ENCODE measurements at regions not wholly inside any gene's neighbourhood (a gene's known extent, or its start where the extent isn't known, plus 50 kb on each side); places are given as distances from the start of the nearest gene placed in this dataset.

- Histone ChIP-seq H3K36me3 (no peaks in the 10 kb centered on the region), H3K9me3 (no peaks in the 10 kb centered on the region), H3K27me3 (peaks cover 0 to 4% (median 0%) of the 10 kb centered on the region in 7 donors), H3K4me3 (no peak overlapping the region), H3K27ac (no peak overlapping the region), H3K4me1 (no peaks in the 10 kb centered on the region)
- intact Hi-C loops (cut with DNase I) = no loop called here
- WGBS, 2 donors = 97 to 98% methylated on average over 1 of the region's 1 CpG
- TF ChIP-seq, protein P1, sequence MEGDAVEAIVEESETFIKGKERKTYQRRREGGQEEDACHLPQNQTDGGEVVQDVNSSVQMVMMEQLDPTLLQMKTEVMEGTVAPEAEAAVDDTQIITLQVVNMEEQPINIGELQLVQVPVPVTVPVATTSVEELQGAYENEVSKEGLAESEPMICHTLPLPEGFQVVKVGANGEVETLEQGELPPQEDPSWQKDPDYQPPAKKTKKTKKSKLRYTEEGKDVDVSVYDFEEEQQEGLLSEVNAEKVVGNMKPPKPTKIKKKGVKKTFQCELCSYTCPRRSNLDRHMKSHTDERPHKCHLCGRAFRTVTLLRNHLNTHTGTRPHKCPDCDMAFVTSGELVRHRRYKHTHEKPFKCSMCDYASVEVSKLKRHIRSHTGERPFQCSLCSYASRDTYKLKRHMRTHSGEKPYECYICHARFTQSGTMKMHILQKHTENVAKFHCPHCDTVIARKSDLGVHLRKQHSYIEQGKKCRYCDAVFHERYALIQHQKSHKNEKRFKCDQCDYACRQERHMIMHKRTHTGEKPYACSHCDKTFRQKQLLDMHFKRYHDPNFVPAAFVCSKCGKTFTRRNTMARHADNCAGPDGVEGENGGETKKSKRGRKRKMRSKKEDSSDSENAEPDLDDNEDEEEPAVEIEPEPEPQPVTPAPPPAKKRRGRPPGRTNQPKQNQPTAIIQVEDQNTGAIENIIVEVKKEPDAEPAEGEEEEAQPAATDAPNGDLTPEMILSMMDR (IDR thresholded peaks at IDR 0.05) = no peak
- DNase-seq = no peak
- ATAC-seq = no peak
Observed at GRCh38 chr13:106297283-106297682, 238.2 kb downstream of the EFNB2 start.

DNA sequence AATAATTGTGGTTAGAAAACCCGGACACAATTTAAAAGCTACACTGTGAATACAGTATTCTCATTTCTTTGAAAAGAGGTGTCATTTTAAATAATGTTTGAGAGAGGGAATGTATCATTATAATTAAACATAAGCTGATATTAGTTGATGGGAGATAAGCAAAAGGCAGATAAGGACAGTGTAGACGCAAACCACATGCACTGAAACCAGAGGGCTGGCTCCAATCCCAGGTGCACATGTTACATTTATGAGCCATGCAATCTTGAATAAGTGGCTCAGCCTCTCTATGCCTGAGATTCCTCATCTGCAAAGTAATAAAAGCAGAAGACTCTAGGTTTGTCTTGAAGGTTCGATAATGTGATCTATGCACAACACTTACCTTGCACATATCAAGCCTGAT is 238.7 kb downstream of the EFNB2 start:
- Histone ChIP-seq H3K4me1 (no peaks in the 10 kb centered on the region), H3K27ac (no peak overlapping the region), H3K4me3 (no peak overlapping the region), H3K9me3 (no peaks in the 10 kb centered on the region), H3K27me3 (peaks cover 0 to 4% (median 0%) of the 10 kb centered on the region in 7 donors), H3K36me3 (no peaks in the 10 kb centered on the region)
- WGBS, 2 donors = 72 to 75% methylated on average over 3 of the region's 3 CpGs
- intact Hi-C loops (cut with DNase I) = no loop called here
- no peak for ATAC-seq
- DNase-seq = no peak
- TF ChIP-seq, protein P1 (IDR thresholded peaks at IDR 0.05) = no peak

DNA sequence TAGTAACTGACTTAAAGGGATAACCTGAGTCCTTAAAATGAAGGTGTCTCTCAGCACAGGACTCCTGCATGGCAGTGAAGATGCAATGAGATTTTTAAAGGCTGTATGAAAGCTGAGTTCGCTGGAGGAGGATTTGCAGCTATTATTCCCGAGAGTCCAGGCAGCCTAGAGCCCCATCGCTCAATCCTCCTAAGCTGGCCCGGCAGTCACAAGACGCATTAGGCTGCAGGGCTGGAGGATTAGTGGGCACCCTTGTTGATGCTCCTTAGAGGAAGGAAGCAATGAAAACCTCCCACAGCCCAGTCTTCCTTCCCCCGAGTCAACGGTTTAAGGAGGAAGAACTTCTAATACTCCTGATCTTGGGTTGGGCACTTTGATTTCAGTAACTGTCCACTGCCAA is 239.5 kb downstream of the EFNB2 start:
- WGBS, 2 donors = 64 to 76% methylated on average over 7 of the region's 7 CpGs
- ATAC-seq = no peak
- TF ChIP-seq, protein P1 (IDR thresholded peaks at IDR 0.05) = no peak

GRCh38 chr13:106291006-106291405 is 244.5 kb downstream of the EFNB2 start:
- 96 to 100% methylated on average over 1 of the region's 1 CpG for WGBS, 2 donors
- TF ChIP-seq, protein P1 (IDR thresholded peaks at IDR 0.05) = no peak
- H3K4me3 ChIP-seq = no peak overlapping the region
- no peaks in the 10 kb centered on the region for H3K9me3 ChIP-seq
- H3K27me3 ChIP-seq = peaks cover 0 to 4% (median 0%) of the 10 kb centered on the region in 7 donors
- intact Hi-C loops (cut with DNase I) = no loop called here
- H3K4me1 ChIP-seq = no peaks in the 10 kb centered on the region
- ATAC-seq (no peak), DNase-seq (no peak)
- H3K36me3 ChIP-seq = no peaks in the 10 kb centered on the region
- no peak overlapping the region for H3K27ac ChIP-seq

More for the DNA sequence above, 239.5 kb downstream of the EFNB2 start:
- Histone ChIP-seq H3K9me3 (no peaks in the 10 kb centered on the region), H3K36me3 (no peaks in the 10 kb centered on the region), H3K27me3 (peaks cover 0 to 4% (median 0%) of the 10 kb centered on the region in 7 donors), H3K4me1 (no peaks in the 10 kb centered on the region), H3K4me3 (no peak overlapping the region), H3K27ac (no peak overlapping the region)
- DNase-seq = no peak
- intact Hi-C loops (cut with DNase I) = no loop called here
